ENCODE measurements at regions not wholly inside any gene's neighbourhood (a gene's known extent, or its start where the extent isn't known, plus 50 kb on each side); places are given as distances from the start of the nearest gene placed in this dataset.

GRCh38 chr12:115149685-115150378, 465.9 kb upstream of the TBX3 start:
- no peak for TF ChIP-seq ZFX (IDR thresholded peaks at IDR 0.05)
- no peak for TF ChIP-seq CTCF (conservative IDR thresholded peaks at IDR 0.05)
- H3K27ac ChIP-seq = no peak overlapping the region

GRCh38 chr12:115149279-115149678, 465.3 kb upstream of the TBX3 start:
- H3K27ac ChIP-seq = no peak overlapping the region
- TF ChIP-seq ZFX (IDR thresholded peaks at IDR 0.05) (no peak), CTCF (conservative IDR thresholded peaks at IDR 0.05) (no peak)

GRCh38 chr12:115147916-115148315, 463.9 kb upstream of the TBX3 start:
- H3K27ac ChIP-seq = no peak overlapping the region
- TF ChIP-seq CTCF (conservative IDR thresholded peaks at IDR 0.05) = no peak
- no peak for TF ChIP-seq ZFX (IDR thresholded peaks at IDR 0.05)

GRCh38 chr12:115146453-115146852, 462.5 kb upstream of the TBX3 start:
- no peak overlapping the region for H3K27ac ChIP-seq
- TF ChIP-seq CTCF (conservative IDR thresholded peaks at IDR 0.05) = no peak
- no peak for TF ChIP-seq ZFX (IDR thresholded peaks at IDR 0.05)

- no peak overlapping the region for H3K27ac ChIP-seq
- TF ChIP-seq CTCF (conservative IDR thresholded peaks at IDR 0.05) (no peak), ZFX (IDR thresholded peaks at IDR 0.05) (no peak)
These were observed 460.4 kb upstream of the TBX3 start for GRCh38 chr12:115144425-115144824.

GRCh38 chr12:115140981-115141655, 457.1 kb upstream of the TBX3 start:
- no peak overlapping the region for H3K27ac ChIP-seq
- TF ChIP-seq ZFX (IDR thresholded peaks at IDR 0.05) = no peak
- no peak for TF ChIP-seq CTCF (conservative IDR thresholded peaks at IDR 0.05)

GRCh38 chr12:115137812-115138521, 454.0 kb upstream of the TBX3 start:
- TF ChIP-seq CTCF (conservative IDR thresholded peaks at IDR 0.05) (no peak), ZFX (IDR thresholded peaks at IDR 0.05) (no peak)
- H3K27ac ChIP-seq = no peak overlapping the region

Measured in C4-2B (cell line).